ENCODE measurements at regions not wholly inside any gene's neighbourhood (a gene's known extent, or its start where the extent isn't known, plus 50 kb on each side); places are given as distances from the start of the nearest gene placed in this dataset.

- TF ChIP-seq CTCF (IDR thresholded peaks at IDR 0.05 in 2 of 3, conservative IDR thresholded peaks at IDR 0.05 in 1 of 3; ENCODE audit: borderline replicate concordance in 1 of 3, insufficient read depth in 1 of 3, low read depth in 2 of 3, low read length in 2 of 3): no peak
- no peak for TF ChIP-seq EZH2 (IDR thresholded peaks at IDR 0.05)
- TF ChIP-seq REST (IDR thresholded peaks at IDR 0.05; ENCODE audit: low read depth): no peak
- TF ChIP-seq SIN3A (IDR thresholded peaks at IDR 0.05; ENCODE audit: low read depth): no peak
- no peak for TF ChIP-seq MAX (IDR thresholded peaks at IDR 0.05)
- no peak for TF ChIP-seq SP1 (IDR thresholded peaks at IDR 0.05; ENCODE audit: low read depth)
- no peak for TF ChIP-seq ATF3 (IDR thresholded peaks at IDR 0.05)
- TF ChIP-seq ZBTB33 (IDR thresholded peaks at IDR 0.05; ENCODE audit: extremely low read depth, insufficient replicate concordance, low read length): no peak
- TF ChIP-seq EGR1 (IDR thresholded peaks at IDR 0.05; ENCODE audit: low read depth): no peak
- TF ChIP-seq JUND (IDR thresholded peaks at IDR 0.05): no peak
- TF ChIP-seq EZH2phosphoT487 (IDR thresholded peaks at IDR 0.05; ENCODE audit: borderline replicate concordance): no peak
- TF ChIP-seq POLR2AphosphoS5 (IDR thresholded peaks at IDR 0.05; ENCODE audit: low read depth, low read length): no peak
- TF ChIP-seq FOSL1 (IDR thresholded peaks at IDR 0.05; ENCODE audit: low read depth): no peak
These were observed 406.2 kb downstream of the LIG4 start for GRCh38 chr13:107809125-107809524.
